Liver (tissue), 8 donors: ENCODE measurements at regions not wholly inside any gene's neighbourhood (a gene's known extent, or its start where the extent isn't known, plus 50 kb on each side); places are given as distances from the start of the nearest gene placed in this dataset.

Source experiments
- DNase-seq: peaks from one replicate; pipeline ENCODE4 v3.0.0-alpha.2; 2017; ENCODE audit warnings: low spot score
- H3K27ac ChIP-seq, 2 donors: one replicate each; pipeline ENCODE4 v1.7.0; 2013; ENCODE audit warnings: inconsistent platforms in 2 of 2, low read length in 2 of 2, control low read depth in 1 of 2, low read depth in 1 of 2, mild to moderate bottlenecking in 1 of 2
- H3K27me3 ChIP-seq, 4 donors: one replicate each; pipeline versions ENCODE4 v1.6.1 to v1.7.0; 2013; ENCODE audit warnings: low read length in 3 of 4, inconsistent platforms in 1 of 4, mild to moderate bottlenecking in 1 of 4, moderate library complexity in 1 of 4; ENCODE audit not compliant: control insufficient read depth in 4 of 4, insufficient read depth in 4 of 4
- H3K36me3 ChIP-seq, 4 donors: one replicate each; pipeline versions ENCODE4 v1.6.1 to v1.7.0; 2013; ENCODE audit warnings: low read length in 3 of 4, mild to moderate bottlenecking in 3 of 4, low read depth in 1 of 4, moderate library complexity in 1 of 4; ENCODE audit not compliant: control insufficient read depth in 4 of 4, insufficient read depth in 3 of 4
- H3K4me1 ChIP-seq, 4 donors: one replicate each; pipeline versions ENCODE4 v1.6.1 to v1.7.0; 2013; ENCODE audit warnings: low read length in 3 of 4, mild to moderate bottlenecking in 3 of 4, moderate library complexity in 1 of 4; ENCODE audit not compliant: control insufficient read depth in 4 of 4, insufficient read depth in 4 of 4
- H3K4me3 ChIP-seq, 3 donors: one replicate each; pipeline versions ENCODE4 v1.6.1 to v1.7.0; 2013; ENCODE audit warnings: low read length in 3 of 3, control low read depth in 1 of 3, low read depth in 1 of 3, mild to moderate bottlenecking in 1 of 3
- H3K9ac ChIP-seq, 2 donors: one replicate each; pipeline ENCODE4 v1.7.0; 2013; ENCODE audit warnings: low read length in 2 of 2, mild to moderate bottlenecking in 2 of 2, moderate library complexity in 2 of 2, control low read depth in 1 of 2, low read depth in 1 of 2
- H3K9me3 ChIP-seq, 4 donors: one replicate each; pipeline versions ENCODE4 v1.6.1 to v1.7.0; 2013; ENCODE audit warnings: low read length in 3 of 4; ENCODE audit not compliant: control insufficient read depth in 4 of 4
- ATF3 ChIP-seq: IDR thresholded peaks from 2 replicates; pipeline ENCODE4 v1.6.1; 2016; ENCODE audit warnings: antibody characterized with exemption
- EGR1 ChIP-seq, 2 donors: IDR thresholded peaks; 2 replicates each; pipeline ENCODE4 v1.6.1; 2016 to 2018; ENCODE audit warnings: antibody characterized with exemption in 2 of 2, low read depth in 2 of 2
- FOXA1 ChIP-seq: IDR thresholded peaks from 2 replicates; pipeline ENCODE4 v1.6.1; 2016; ENCODE audit warnings: antibody characterized with exemption
- FOXA2 ChIP-seq: IDR thresholded peaks from 2 replicates; pipeline ENCODE4 v1.6.1; 2016; ENCODE audit warnings: antibody characterized with exemption
- GABPA ChIP-seq, 2 donors: IDR thresholded peaks in 1 of 2; conservative IDR thresholded peaks in 1 of 2; 2 replicates each; pipeline ENCODE4 v1.6.1; 2016; ENCODE audit warnings: antibody characterized with exemption in 2 of 2, mild to moderate bottlenecking in 1 of 2, moderate library complexity in 1 of 2
- HNF4A ChIP-seq, 2 donors: conservative IDR thresholded peaks; 2 replicates each; pipeline ENCODE4 v1.6.1; 2016; ENCODE audit warnings: antibody characterized with exemption in 2 of 2, mild to moderate bottlenecking in 2 of 2
- HNF4G ChIP-seq: IDR thresholded peaks from 2 replicates; pipeline ENCODE4 v1.6.1; 2016; ENCODE audit warnings: antibody characterized with exemption
- JUND ChIP-seq, 2 donors: IDR thresholded peaks; 2 replicates each; pipeline ENCODE4 v1.6.1; 2016; ENCODE audit warnings: antibody characterized with exemption in 2 of 2
- RAD21 ChIP-seq, 2 donors: IDR thresholded peaks; 2 replicates each; pipeline ENCODE4 v1.6.1; 2016; ENCODE audit warnings: antibody characterized with exemption in 2 of 2, mild to moderate bottlenecking in 2 of 2
- REST ChIP-seq: IDR thresholded peaks from 2 replicates; pipeline ENCODE4 v1.6.1; 2016; ENCODE audit warnings: antibody characterized with exemption, mild to moderate bottlenecking
- RXRA ChIP-seq, 2 donors: IDR thresholded peaks; 2 replicates each; pipeline ENCODE4 v1.6.1; 2017 to 2018; ENCODE audit warnings: antibody characterized with exemption in 2 of 2, mild to moderate bottlenecking in 1 of 2
- SP1 ChIP-seq: IDR thresholded peaks from 2 replicates; pipeline ENCODE4 v1.6.1; 2018; ENCODE audit warnings: antibody characterized with exemption, mild to moderate bottlenecking
- TAF1 ChIP-seq: conservative IDR thresholded peaks from 2 replicates; pipeline ENCODE4 v1.6.1; 2016; ENCODE audit warnings: antibody characterized with exemption, mild to moderate bottlenecking
- YY1 ChIP-seq: IDR thresholded peaks from 2 replicates; pipeline ENCODE4 v1.6.1; 2016; ENCODE audit warnings: antibody characterized with exemption, mild to moderate bottlenecking
- ZBTB33 ChIP-seq: IDR thresholded peaks from 2 replicates; pipeline ENCODE4 v1.6.1; 2016; ENCODE audit warnings: antibody characterized with exemption
- WGBS: extraction: QIAGEN DNeasy Blood & Tissue Kit; methylation state at CpG from one replicate; pipeline ENCODE4 v1.1.7; 2013; 5-methylcytosine and 5-hydroxymethylcytosine counted together
- TF ChIP-seq, protein P1 (sequence below): IDR thresholded peaks from 2 replicates; pipeline ENCODE4 v1.6.1; 2016; ENCODE audit warnings: antibody characterized with exemption
- TF ChIP-seq, protein P2 (sequence below): fragments of 150-350 bp; IDR thresholded peaks from 2 replicates; pipeline ENCODE4 v1.5.1; 2017; ENCODE audit warnings: improper control_type of control experiment, low read depth, low read length; ENCODE audit not compliant: missing input control
- donor health status: healthy.
- donor health status: healthy.
- donor health status: healthy.
- donor health status: healthy.
- donor health status: healthy.

DNA sequence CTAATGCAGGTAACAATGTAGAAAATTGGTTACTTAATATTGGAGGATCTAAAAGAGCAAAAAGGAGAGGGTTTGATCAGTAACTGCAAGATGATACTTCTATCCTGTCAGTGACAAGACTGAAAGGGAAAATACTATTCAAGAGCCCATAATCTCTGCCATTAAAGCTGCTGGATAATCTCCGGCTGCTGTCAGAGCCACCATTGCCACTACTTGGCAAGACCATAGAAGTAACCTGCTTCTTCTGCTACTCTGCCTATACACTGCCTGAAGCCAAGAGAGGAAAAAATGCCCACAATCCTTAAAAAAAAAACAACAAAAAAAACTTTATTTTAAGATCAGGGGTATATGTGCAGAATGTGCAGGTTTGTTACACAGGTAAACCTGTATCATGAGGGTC, 386.5 kb upstream of the ID4 start (continued):
- TF ChIP-seq REST (no peak), TAF1 (no peak), SP1 (no peak)

DNA sequence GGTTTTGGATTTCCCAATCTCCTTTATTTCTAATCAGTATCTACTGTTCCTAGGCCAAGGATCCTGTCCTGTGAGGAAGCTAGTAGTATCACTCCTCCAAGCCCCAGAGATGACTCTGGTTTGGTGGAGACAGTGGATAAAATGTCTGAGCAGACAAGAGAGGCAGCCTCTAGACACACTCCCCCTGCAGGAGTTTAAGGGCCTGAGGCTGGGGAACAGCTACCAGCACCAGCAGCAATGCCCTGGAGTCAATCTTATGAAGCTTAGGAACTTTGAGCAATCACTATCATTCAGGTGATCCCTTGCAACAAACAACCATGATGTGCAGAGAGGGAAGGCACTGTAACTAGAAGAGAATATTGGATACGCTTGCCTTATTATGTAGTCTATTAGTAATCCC, 384.7 kb upstream of the ID4 start:
- TF ChIP-seq HNF4A (conservative IDR thresholded peaks at IDR 0.05): no peak
- TF ChIP-seq TAF1: no peak
- no peak for TF ChIP-seq REST
- no peak for TF ChIP-seq HNF4G
- no peak for TF ChIP-seq FOXA1
- no peak for TF ChIP-seq RAD21 (IDR thresholded peaks at IDR 0.05)
- TF ChIP-seq YY1: no peak
- no peak for TF ChIP-seq ZBTB33
- TF ChIP-seq ATF3: no peak
- TF ChIP-seq, protein P1, sequence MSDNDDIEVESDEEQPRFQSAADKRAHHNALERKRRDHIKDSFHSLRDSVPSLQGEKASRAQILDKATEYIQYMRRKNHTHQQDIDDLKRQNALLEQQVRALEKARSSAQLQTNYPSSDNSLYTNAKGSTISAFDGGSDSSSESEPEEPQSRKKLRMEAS: no peak
- TF ChIP-seq EGR1 (IDR thresholded peaks at IDR 0.05; ENCODE audit: low read depth in 2 of 2): no peak
- no peak for TF ChIP-seq RXRA (IDR thresholded peaks at IDR 0.05)
- TF ChIP-seq, protein P2, sequence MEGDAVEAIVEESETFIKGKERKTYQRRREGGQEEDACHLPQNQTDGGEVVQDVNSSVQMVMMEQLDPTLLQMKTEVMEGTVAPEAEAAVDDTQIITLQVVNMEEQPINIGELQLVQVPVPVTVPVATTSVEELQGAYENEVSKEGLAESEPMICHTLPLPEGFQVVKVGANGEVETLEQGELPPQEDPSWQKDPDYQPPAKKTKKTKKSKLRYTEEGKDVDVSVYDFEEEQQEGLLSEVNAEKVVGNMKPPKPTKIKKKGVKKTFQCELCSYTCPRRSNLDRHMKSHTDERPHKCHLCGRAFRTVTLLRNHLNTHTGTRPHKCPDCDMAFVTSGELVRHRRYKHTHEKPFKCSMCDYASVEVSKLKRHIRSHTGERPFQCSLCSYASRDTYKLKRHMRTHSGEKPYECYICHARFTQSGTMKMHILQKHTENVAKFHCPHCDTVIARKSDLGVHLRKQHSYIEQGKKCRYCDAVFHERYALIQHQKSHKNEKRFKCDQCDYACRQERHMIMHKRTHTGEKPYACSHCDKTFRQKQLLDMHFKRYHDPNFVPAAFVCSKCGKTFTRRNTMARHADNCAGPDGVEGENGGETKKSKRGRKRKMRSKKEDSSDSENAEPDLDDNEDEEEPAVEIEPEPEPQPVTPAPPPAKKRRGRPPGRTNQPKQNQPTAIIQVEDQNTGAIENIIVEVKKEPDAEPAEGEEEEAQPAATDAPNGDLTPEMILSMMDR: no peak
- no peak for TF ChIP-seq GABPA (IDR thresholded peaks at IDR 0.05 in 1 of 2, conservative IDR thresholded peaks at IDR 0.05 in 1 of 2)
- TF ChIP-seq SP1: no peak
- TF ChIP-seq FOXA2: no peak
- no peak for TF ChIP-seq JUND (IDR thresholded peaks at IDR 0.05)
- Histone ChIP-seq H3K4me3 (no peak overlapping the region), H3K4me1 (no peaks in the 10 kb centered on the region), H3K9me3 (peaks cover 0 to 2% (median 0%) of the 10 kb centered on the region in 4 donors), H3K27ac (no peak overlapping the region), H3K27me3 (peaks cover 0 to 3% (median 0%) of the 10 kb centered on the region in 4 donors), H3K36me3 (no peaks in the 10 kb centered on the region), H3K9ac (no peak overlapping the region)
- WGBS: 92% methylated on average over 1 of the region's 1 CpG
- no peak for DNase-seq
